ENCODE measurements at regions not wholly inside any gene's neighbourhood (a gene's known extent, or its start where the extent isn't known, plus 50 kb on each side); places are given as distances from the start of the nearest gene placed in this dataset.

GRCh38 chr7:113292105-113292504 lies 173.8 kb upstream of the SMIM30 start:
- TF ChIP-seq, protein P1, sequence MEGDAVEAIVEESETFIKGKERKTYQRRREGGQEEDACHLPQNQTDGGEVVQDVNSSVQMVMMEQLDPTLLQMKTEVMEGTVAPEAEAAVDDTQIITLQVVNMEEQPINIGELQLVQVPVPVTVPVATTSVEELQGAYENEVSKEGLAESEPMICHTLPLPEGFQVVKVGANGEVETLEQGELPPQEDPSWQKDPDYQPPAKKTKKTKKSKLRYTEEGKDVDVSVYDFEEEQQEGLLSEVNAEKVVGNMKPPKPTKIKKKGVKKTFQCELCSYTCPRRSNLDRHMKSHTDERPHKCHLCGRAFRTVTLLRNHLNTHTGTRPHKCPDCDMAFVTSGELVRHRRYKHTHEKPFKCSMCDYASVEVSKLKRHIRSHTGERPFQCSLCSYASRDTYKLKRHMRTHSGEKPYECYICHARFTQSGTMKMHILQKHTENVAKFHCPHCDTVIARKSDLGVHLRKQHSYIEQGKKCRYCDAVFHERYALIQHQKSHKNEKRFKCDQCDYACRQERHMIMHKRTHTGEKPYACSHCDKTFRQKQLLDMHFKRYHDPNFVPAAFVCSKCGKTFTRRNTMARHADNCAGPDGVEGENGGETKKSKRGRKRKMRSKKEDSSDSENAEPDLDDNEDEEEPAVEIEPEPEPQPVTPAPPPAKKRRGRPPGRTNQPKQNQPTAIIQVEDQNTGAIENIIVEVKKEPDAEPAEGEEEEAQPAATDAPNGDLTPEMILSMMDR (conservative IDR thresholded peaks at IDR 0.05) = no peak
- TF ChIP-seq ZFX (IDR thresholded peaks at IDR 0.05) = no peak

All from C4-2B (cell line).